ENCODE measurements at regions not wholly inside any gene's neighbourhood (a gene's known extent, or its start where the extent isn't known, plus 50 kb on each side); places are given as distances from the start of the nearest gene placed in this dataset.

GRCh38 chr22:19615001-19615461, 90.8 kb upstream of the CLDN5 start:
- TF ChIP-seq TEAD4 (IDR thresholded peaks at IDR 0.05) (no peak), TCF12 (IDR thresholded peaks at IDR 0.05; ENCODE audit: low read depth) (no peak), EP300 (IDR thresholded peaks at IDR 0.05; ENCODE audit: borderline replicate concordance) (no peak), RAD21 (IDR thresholded peaks at IDR 0.05; ENCODE audit: low read depth) (no peak), CEBPB (IDR thresholded peaks at IDR 0.05) (no peak), NFIC (IDR thresholded peaks at IDR 0.05) (no peak), REST (IDR thresholded peaks at IDR 0.05; ENCODE audit: low read depth) (no peak), ZBTB7A (IDR thresholded peaks at IDR 0.05; ENCODE audit: low read depth) (no peak), EGR1 (IDR thresholded peaks at IDR 0.05) (no peak), FOXM1 (IDR thresholded peaks at IDR 0.05; ENCODE audit: borderline replicate concordance, low read depth) (no peak), YY1 (IDR thresholded peaks at IDR 0.05; ENCODE audit: low read depth) (no peak), TAF1 (IDR thresholded peaks at IDR 0.05; ENCODE audit: low read depth) (no peak), CREB1 (IDR thresholded peaks at IDR 0.05; ENCODE audit: low read depth) (no peak)
- TF ChIP-seq, protein P1, sequence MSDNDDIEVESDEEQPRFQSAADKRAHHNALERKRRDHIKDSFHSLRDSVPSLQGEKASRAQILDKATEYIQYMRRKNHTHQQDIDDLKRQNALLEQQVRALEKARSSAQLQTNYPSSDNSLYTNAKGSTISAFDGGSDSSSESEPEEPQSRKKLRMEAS (IDR thresholded peaks at IDR 0.05), result no peak
- TF ChIP-seq, protein P2, sequence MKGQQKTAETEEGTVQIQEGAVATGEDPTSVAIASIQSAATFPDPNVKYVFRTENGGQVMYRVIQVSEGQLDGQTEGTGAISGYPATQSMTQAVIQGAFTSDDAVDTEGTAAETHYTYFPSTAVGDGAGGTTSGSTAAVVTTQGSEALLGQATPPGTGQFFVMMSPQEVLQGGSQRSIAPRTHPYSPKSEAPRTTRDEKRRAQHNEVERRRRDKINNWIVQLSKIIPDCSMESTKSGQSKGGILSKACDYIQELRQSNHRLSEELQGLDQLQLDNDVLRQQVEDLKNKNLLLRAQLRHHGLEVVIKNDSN (IDR thresholded peaks at IDR 0.05), result no peak

- TF ChIP-seq TAF1 (IDR thresholded peaks at IDR 0.05; ENCODE audit: low read depth), result no peak
These were observed 91.8 kb upstream of the CLDN5 start for GRCh38 chr22:19615867-19616581.

- TF ChIP-seq YY1 (IDR thresholded peaks at IDR 0.05; ENCODE audit: low read depth) (no peak), RAD21 (IDR thresholded peaks at IDR 0.05; ENCODE audit: low read depth) (no peak), CREB1 (IDR thresholded peaks at IDR 0.05; ENCODE audit: low read depth) (no peak), ZBTB7A (IDR thresholded peaks at IDR 0.05; ENCODE audit: low read depth) (no peak), CEBPB (IDR thresholded peaks at IDR 0.05) (no peak), EGR1 (IDR thresholded peaks at IDR 0.05) (no peak), FOXM1 (IDR thresholded peaks at IDR 0.05; ENCODE audit: borderline replicate concordance, low read depth) (no peak), TCF12 (IDR thresholded peaks at IDR 0.05; ENCODE audit: low read depth) (no peak), NFIC (IDR thresholded peaks at IDR 0.05) (no peak), REST (IDR thresholded peaks at IDR 0.05; ENCODE audit: low read depth) (no peak), TAF1 (IDR thresholded peaks at IDR 0.05; ENCODE audit: low read depth) (no peak), EP300 (IDR thresholded peaks at IDR 0.05; ENCODE audit: borderline replicate concordance) (no peak)
- TF ChIP-seq, protein P1 (IDR thresholded peaks at IDR 0.05), result no peak
These were observed 94.9 kb upstream of the SEPTIN5 start for GRCh38 chr22:19619144-19620009.

DNA sequence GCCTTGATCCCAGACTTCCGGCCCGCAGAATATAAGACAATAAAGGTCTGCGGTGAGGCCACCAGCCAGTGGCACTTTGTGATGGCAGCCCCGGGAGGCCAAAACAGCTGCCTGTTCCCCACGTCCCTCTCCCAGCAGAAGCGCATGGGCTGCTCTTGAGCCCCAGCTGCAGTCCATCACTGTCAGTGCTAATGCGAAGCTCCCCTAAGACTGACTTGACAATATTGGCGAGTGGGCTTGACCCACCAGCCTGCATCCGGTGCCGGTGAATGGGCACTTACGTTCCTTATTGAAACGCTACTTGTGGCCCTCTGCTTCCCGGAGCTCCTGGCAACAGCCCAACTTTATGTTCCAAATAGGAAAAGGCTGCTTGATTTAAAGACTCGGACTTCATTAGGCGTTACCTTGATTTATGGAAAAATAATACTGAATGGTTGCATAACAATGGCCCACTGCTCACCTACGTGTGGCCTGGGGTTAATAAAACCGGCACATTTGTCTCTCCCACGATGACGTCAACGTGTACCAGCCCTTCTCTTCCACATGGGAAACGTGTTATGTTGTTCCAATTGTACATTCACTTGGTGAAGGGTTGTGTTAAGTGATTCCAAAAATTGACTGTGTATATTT, 93.4 kb upstream of the SEPTIN5 start:
- TF ChIP-seq NFIC (IDR thresholded peaks at IDR 0.05) (0 out of 2 replicates have a peak, but pooled peaks have one; percentile 13), CEBPB (IDR thresholded peaks at IDR 0.05) (0 out of 2 replicates have a peak, but pooled peaks have one; percentile 29), TAF1 (IDR thresholded peaks at IDR 0.05; ENCODE audit: low read depth) (no peak), TCF12 (IDR thresholded peaks at IDR 0.05; ENCODE audit: low read depth) (no peak), EGR1 (IDR thresholded peaks at IDR 0.05) (no peak)

GRCh38 chr22:19621373-19622060, 92.8 kb upstream of the SEPTIN5 start:
- TF ChIP-seq YY1 (IDR thresholded peaks at IDR 0.05; ENCODE audit: low read depth), result no peak
- TF ChIP-seq CEBPB (IDR thresholded peaks at IDR 0.05), result no peak
- no peak for TF ChIP-seq TCF12 (IDR thresholded peaks at IDR 0.05; ENCODE audit: low read depth)
- no peak for TF ChIP-seq TEAD4 (IDR thresholded peaks at IDR 0.05)
- no peak for TF ChIP-seq ZBTB7A (IDR thresholded peaks at IDR 0.05; ENCODE audit: low read depth)
- TF ChIP-seq, protein P2 (IDR thresholded peaks at IDR 0.05), result no peak
- no peak for TF ChIP-seq REST (IDR thresholded peaks at IDR 0.05; ENCODE audit: low read depth)
- TF ChIP-seq NFIC (IDR thresholded peaks at IDR 0.05), result no peak
- TF ChIP-seq, protein P1 (IDR thresholded peaks at IDR 0.05), result no peak
- TF ChIP-seq CREB1 (IDR thresholded peaks at IDR 0.05; ENCODE audit: low read depth), result no peak
- TF ChIP-seq TAF1 (IDR thresholded peaks at IDR 0.05; ENCODE audit: low read depth), result no peak
- TF ChIP-seq RAD21 (IDR thresholded peaks at IDR 0.05; ENCODE audit: low read depth), result no peak
- no peak for TF ChIP-seq EP300 (IDR thresholded peaks at IDR 0.05; ENCODE audit: borderline replicate concordance)
- no peak for TF ChIP-seq EGR1 (IDR thresholded peaks at IDR 0.05)
- TF ChIP-seq FOXM1 (IDR thresholded peaks at IDR 0.05; ENCODE audit: borderline replicate concordance, low read depth), result no peak
